OCI-LY7 (cell line): ENCODE measurements at regions not wholly inside any gene's neighbourhood (a gene's known extent, or its start where the extent isn't known, plus 50 kb on each side); places are given as distances from the start of the nearest gene placed in this dataset.

Experiments
- BruUV-seq: library from RNA; stranded (reverse); fragments of 400-500 nt; replicated peaks from 2 replicates; lab custom pipeline; 2021; lab: Mats Ljungman, UMichigan
- CTCF ChIA-PET: fragments of 300-600 bp; sonication (Branson Sonifier 250); formaldehyde crosslinking; loops from one replicate; lab custom pipeline; 2022; ENCODE audit warnings: antibody characterized with exemption; ENCODE audit not compliant: unreplicated experiment; lab: Charles Lee
- POLR2A ChIA-PET: fragments of 300-600 bp; sonication (Branson Sonifier 250); formaldehyde crosslinking; loops from one replicate; lab custom pipeline; 2022; ENCODE audit warnings: antibody characterized with exemption; lab: Charles Lee
- DNase-seq: peaks from one replicate; pipeline ENCODE4 v3.0.0-alpha.2; 2015; ENCODE audit warnings: low spot score
- H2AFZ ChIP-seq: fragments of 200-600 bp; sonication (generic), shearing (Covaris generic); 2 replicates; pipeline ENCODE4 v1.6.1; 2014; ENCODE audit warnings: mild to moderate bottlenecking, antibody characterized with exemption, low read length, moderate library complexity
- H3K27ac ChIP-seq: fragments of 200-600 bp; sonication (generic); 2 replicates; pipeline ENCODE4 v1.5.1; 2014; ENCODE audit warnings: mixed run types, low read depth, mild to moderate bottlenecking, moderate library complexity, low read length, inconsistent platforms; ENCODE audit not compliant: poor library complexity, severe bottlenecking
- H3K36me3 ChIP-seq: fragments of 200-600 bp; sonication (generic); 2 replicates; pipeline ENCODE4 v1.6.1; 2014; ENCODE audit warnings: mild to moderate bottlenecking, antibody characterized with exemption, low read length, moderate library complexity, mixed read lengths; ENCODE audit not compliant: insufficient read depth
- H3K4me1 ChIP-seq: fragments of 200-600 bp; sonication (generic); 2 replicates; pipeline ENCODE4 v1.5.1; 2014; ENCODE audit warnings: mild to moderate bottlenecking, low read length; ENCODE audit not compliant: insufficient read depth, poor library complexity, severe bottlenecking
- H3K4me2 ChIP-seq: fragments of 200-600 bp; sonication (generic); 2 replicates; pipeline ENCODE4 v1.6.1; 2014; ENCODE audit warnings: mild to moderate bottlenecking, low read length
- H3K4me3 ChIP-seq: fragments of 200-600 bp; sonication (generic); 2 replicates; pipeline ENCODE4 v1.5.1; 2014; ENCODE audit warnings: mild to moderate bottlenecking, low read depth, low read length; ENCODE audit not compliant: poor library complexity, severe bottlenecking
- H3K79me2 ChIP-seq: fragments of 200-600 bp; sonication (generic); 2 replicates; pipeline ENCODE4 v1.6.1; 2016; ENCODE audit warnings: low read depth, mild to moderate bottlenecking, low read length, moderate library complexity, mixed read lengths; ENCODE audit not compliant: insufficient read depth
- H3K9me2 ChIP-seq: fragments of 200-600 bp; sonication (generic); 2 replicates; pipeline ENCODE4 v1.6.1; 2016; ENCODE audit warnings: mild to moderate bottlenecking, low read length, mixed read lengths; ENCODE audit not compliant: insufficient read depth
- H3K9me3 ChIP-seq: fragments of 200-600 bp; sonication (generic); 2 replicates; pipeline ENCODE4 v1.6.1; 2014; ENCODE audit warnings: mild to moderate bottlenecking, mixed run types, low read length, mixed read lengths
- H4K20me1 ChIP-seq: fragments of 200-600 bp; sonication (generic); 2 replicates; pipeline ENCODE4 v1.6.1; 2014; ENCODE audit warnings: mild to moderate bottlenecking, antibody characterized with exemption, low read length, moderate library complexity, mixed read lengths; ENCODE audit not compliant: insufficient read depth
- EZH2phosphoT487 ChIP-seq: fragments of 200-600 bp; sonication (generic); IDR thresholded peaks from 2 replicates; pipeline ENCODE4 v1.6.1; 2018; ENCODE audit warnings: low read depth, borderline replicate concordance, mild to moderate bottlenecking, mixed run types, antibody characterized with exemption, low read length, moderate library complexity, mixed read lengths
- intact Hi-C: fragments of 100-400 bp; cut with micrococcal nuclease; formaldehyde crosslinking; loops from one replicate; pipeline ENCODE4 v1.10.0; 2022; ENCODE audit not compliant: unreplicated experiment
- TF ChIP-seq, protein P1 (sequence below): fragments of 200-600 bp; sonication (generic); conservative IDR thresholded peaks from 2 replicates; pipeline ENCODE4 v1.5.1; 2014; ENCODE audit warnings: mild to moderate bottlenecking, antibody characterized with exemption, low read length, moderate library complexity, mixed read lengths

- POLR2A ChIA-PET = interaction anchor here (0.6 kb wide), 1 partner anchor 920 kb away, joined by 3 read pairs; no protein-coding TSS in a partner anchor
Observed at GRCh38 chr6:164229716-164230115, 815.2 kb downstream of the QKI start.

DNA sequence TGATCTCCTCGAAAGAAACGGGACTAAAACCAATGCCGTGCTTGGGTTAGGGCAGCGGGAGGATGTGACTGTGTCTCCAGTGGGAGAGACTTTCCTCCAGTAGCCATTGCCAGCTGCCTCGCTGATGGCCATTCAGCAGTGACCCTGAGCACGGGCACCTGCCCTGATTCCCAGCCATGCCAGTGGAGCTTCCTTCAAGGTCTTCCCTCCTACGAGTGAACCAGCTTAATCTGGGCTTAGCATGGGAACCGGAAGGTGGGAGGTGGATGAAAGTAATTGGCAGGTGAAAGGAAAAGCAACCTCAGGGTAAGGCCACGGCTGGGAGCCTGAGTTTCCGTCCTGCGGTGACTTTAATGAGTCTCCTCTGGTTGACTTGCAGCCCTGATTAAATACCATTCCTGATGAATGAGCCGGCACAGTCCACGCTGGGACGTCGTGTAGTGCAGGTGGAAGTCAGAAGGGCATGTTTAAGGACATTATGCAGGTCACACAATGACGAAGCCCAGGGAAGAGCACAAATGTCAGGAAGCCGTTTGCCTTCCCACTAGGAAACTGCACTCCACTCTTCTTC is 813.5 kb downstream of the QKI start:
- Histone ChIP-seq H3K4me1 (no peaks in the 10 kb centered on the region), H4K20me1 (no peaks in the 10 kb centered on the region), H3K79me2 (no peaks in the 10 kb centered on the region), H3K27ac (no peak overlapping the region), H2AFZ (no peak overlapping the region), H3K4me2 (no peak overlapping the region), H3K36me3 (no peaks in the 10 kb centered on the region), H3K4me3 (no peak overlapping the region), H3K9me3 (no peaks in the 10 kb centered on the region), H3K9me2 (no peaks in the 10 kb centered on the region)
- intact Hi-C loops = no loop called here
- DNase-seq = no peak
- no TSS peak for BruUV-seq
- ChIA-PET POLR2A (no interaction called here), CTCF (no interaction called here)
- TF ChIP-seq EZH2phosphoT487 = no peak
- TF ChIP-seq, protein P1, sequence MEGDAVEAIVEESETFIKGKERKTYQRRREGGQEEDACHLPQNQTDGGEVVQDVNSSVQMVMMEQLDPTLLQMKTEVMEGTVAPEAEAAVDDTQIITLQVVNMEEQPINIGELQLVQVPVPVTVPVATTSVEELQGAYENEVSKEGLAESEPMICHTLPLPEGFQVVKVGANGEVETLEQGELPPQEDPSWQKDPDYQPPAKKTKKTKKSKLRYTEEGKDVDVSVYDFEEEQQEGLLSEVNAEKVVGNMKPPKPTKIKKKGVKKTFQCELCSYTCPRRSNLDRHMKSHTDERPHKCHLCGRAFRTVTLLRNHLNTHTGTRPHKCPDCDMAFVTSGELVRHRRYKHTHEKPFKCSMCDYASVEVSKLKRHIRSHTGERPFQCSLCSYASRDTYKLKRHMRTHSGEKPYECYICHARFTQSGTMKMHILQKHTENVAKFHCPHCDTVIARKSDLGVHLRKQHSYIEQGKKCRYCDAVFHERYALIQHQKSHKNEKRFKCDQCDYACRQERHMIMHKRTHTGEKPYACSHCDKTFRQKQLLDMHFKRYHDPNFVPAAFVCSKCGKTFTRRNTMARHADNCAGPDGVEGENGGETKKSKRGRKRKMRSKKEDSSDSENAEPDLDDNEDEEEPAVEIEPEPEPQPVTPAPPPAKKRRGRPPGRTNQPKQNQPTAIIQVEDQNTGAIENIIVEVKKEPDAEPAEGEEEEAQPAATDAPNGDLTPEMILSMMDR = no peak

More at GRCh38 chr6:164229716-164230115, 815.2 kb downstream of the QKI start:
- no peak for TF ChIP-seq EZH2phosphoT487
- TF ChIP-seq, protein P1 = no peak
- intact Hi-C loops = no loop called here
- Histone ChIP-seq H3K4me2 (no peak overlapping the region), H4K20me1 (no peaks in the 10 kb centered on the region), H3K9me2 (no peaks in the 10 kb centered on the region), H2AFZ (no peak overlapping the region), H3K79me2 (no peaks in the 10 kb centered on the region), H3K27ac (no peak overlapping the region), H3K36me3 (no peaks in the 10 kb centered on the region), H3K9me3 (no peaks in the 10 kb centered on the region), H3K4me1 (no peaks in the 10 kb centered on the region), H3K4me3 (no peak overlapping the region)
- CTCF ChIA-PET = no interaction called here
- DNase-seq = no peak
- BruUV-seq = no TSS peak

- CTCF ChIA-PET = no interaction called here
- Histone ChIP-seq H3K9me3 (no peaks in the 10 kb centered on the region), H3K4me2 (no peak overlapping the region), H4K20me1 (no peaks in the 10 kb centered on the region), H2AFZ (no peak overlapping the region), H3K79me2 (no peaks in the 10 kb centered on the region), H3K9me2 (no peaks in the 10 kb centered on the region), H3K4me3 (no peak overlapping the region), H3K36me3 (no peaks in the 10 kb centered on the region), H3K27ac (no peak overlapping the region), H3K4me1 (no peaks in the 10 kb centered on the region)
- intact Hi-C loops = no loop called here
- BruUV-seq = no TSS peak
- no peak for TF ChIP-seq EZH2phosphoT487
- TF ChIP-seq, protein P1 = no peak
- POLR2A ChIA-PET = no interaction called here
- no peak for DNase-seq
Observed at GRCh38 chr6:164216839-164217238, 802.3 kb downstream of the QKI start.
